ENCODE measurements at regions not wholly inside any gene's neighbourhood (a gene's known extent, or its start where the extent isn't known, plus 50 kb on each side); places are given as distances from the start of the nearest gene placed in this dataset.

GRCh38 chr11:38323961-38324761 is 1726.1 kb upstream of the RAG2 start:
- no peak overlapping the region for H3K4me2 ChIP-seq (ENCODE audit: low read length)
- no peaks in the 10 kb centered on the region for H4K20me1 ChIP-seq (ENCODE audit: insufficient read depth)
- H3K27ac ChIP-seq (ENCODE audit: low read length): no peak overlapping the region
- no peak overlapping the region for H3K4me3 ChIP-seq (ENCODE audit: low read length)
- H3K9me2 ChIP-seq (ENCODE audit: insufficient read depth, low read length): no peaks in the 10 kb centered on the region
- H3K27me3 ChIP-seq (ENCODE audit: insufficient read depth, low read depth, low read length): no peaks in the 10 kb centered on the region
- H3K79me2 ChIP-seq (replicated peaks; ENCODE audit: insufficient read depth, low read length): no peaks in the 10 kb centered on the region
- H3K9me3 ChIP-seq (ENCODE audit: low read length): no peaks in the 10 kb centered on the region
- no peak overlapping the region for H3K9ac ChIP-seq (ENCODE audit: low read length)
- no peaks in the 10 kb centered on the region for H3K36me3 ChIP-seq (ENCODE audit: insufficient read depth, low read length)
- no peak overlapping the region for H2AFZ ChIP-seq (ENCODE audit: low read depth, low read length)
- TF ChIP-seq MXI1 (conservative IDR thresholded peaks at IDR 0.05; ENCODE audit: poor library complexity, severe bottlenecking): no peak
- TF ChIP-seq SMC3 (conservative IDR thresholded peaks at IDR 0.05; ENCODE audit: poor library complexity): no peak
- TF ChIP-seq TAF1 (IDR thresholded peaks at IDR 0.05; ENCODE audit: low read depth): no peak
- TF ChIP-seq, protein P1, sequence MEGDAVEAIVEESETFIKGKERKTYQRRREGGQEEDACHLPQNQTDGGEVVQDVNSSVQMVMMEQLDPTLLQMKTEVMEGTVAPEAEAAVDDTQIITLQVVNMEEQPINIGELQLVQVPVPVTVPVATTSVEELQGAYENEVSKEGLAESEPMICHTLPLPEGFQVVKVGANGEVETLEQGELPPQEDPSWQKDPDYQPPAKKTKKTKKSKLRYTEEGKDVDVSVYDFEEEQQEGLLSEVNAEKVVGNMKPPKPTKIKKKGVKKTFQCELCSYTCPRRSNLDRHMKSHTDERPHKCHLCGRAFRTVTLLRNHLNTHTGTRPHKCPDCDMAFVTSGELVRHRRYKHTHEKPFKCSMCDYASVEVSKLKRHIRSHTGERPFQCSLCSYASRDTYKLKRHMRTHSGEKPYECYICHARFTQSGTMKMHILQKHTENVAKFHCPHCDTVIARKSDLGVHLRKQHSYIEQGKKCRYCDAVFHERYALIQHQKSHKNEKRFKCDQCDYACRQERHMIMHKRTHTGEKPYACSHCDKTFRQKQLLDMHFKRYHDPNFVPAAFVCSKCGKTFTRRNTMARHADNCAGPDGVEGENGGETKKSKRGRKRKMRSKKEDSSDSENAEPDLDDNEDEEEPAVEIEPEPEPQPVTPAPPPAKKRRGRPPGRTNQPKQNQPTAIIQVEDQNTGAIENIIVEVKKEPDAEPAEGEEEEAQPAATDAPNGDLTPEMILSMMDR (IDR thresholded peaks at IDR 0.05; ENCODE audit: poor library complexity, severe bottlenecking): no peak
- no peak for TF ChIP-seq POLR2AphosphoS5 (IDR thresholded peaks at IDR 0.05)
- no peak for TF ChIP-seq EZH2 (IDR thresholded peaks at IDR 0.05; ENCODE audit: borderline replicate concordance, insufficient read depth, low read length, poor library complexity, severe bottlenecking)
- no peak for TF ChIP-seq EP300 (conservative IDR thresholded peaks at IDR 0.05; ENCODE audit: poor library complexity, severe bottlenecking)
- no peak for TF ChIP-seq REST (IDR thresholded peaks at IDR 0.05; ENCODE audit: borderline replicate concordance)
- TF ChIP-seq RAD21 (conservative IDR thresholded peaks at IDR 0.05): no peak
- no peaks in the 10 kb centered on the region for H3F3A ChIP-seq (ENCODE audit: insufficient read depth, low read length, poor library complexity, severe bottlenecking)

DNA sequence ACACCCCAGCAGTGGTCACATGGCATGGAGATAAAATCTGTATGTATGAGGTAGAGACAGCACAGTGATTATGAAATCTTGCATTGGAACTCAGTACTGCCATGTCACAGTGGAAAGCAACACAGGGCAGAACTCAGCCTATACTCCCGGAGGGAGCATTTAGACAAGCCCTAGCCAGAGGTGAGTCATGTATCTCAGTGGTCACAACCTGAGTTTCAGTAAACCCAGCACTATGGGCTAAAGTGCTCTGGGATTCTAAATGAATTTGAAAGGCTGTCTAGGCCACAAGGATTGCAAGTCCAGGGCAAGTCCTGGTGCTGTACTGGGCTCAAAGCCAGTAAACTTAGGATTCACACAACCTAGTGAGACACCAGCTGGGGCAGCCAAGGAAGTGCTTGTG is 1717.1 kb upstream of the RAG2 start:
- H3K9me2 ChIP-seq (ENCODE audit: insufficient read depth, low read length): no peaks in the 10 kb centered on the region
- peaks cover 6% of the 10 kb centered on the region for H3K9me3 ChIP-seq (ENCODE audit: low read length)
- no peaks in the 10 kb centered on the region for H3K27me3 ChIP-seq (ENCODE audit: insufficient read depth, low read depth, low read length)
- no peak overlapping the region for H3K4me3 ChIP-seq (ENCODE audit: low read length)
- no peaks in the 10 kb centered on the region for H3F3A ChIP-seq (ENCODE audit: insufficient read depth, low read length, poor library complexity, severe bottlenecking)
- H3K4me2 ChIP-seq (ENCODE audit: low read length): no peak overlapping the region
- H3K9ac ChIP-seq (ENCODE audit: low read length): no peak overlapping the region
- no peaks in the 10 kb centered on the region for H4K20me1 ChIP-seq (ENCODE audit: insufficient read depth)
- TF ChIP-seq REST (IDR thresholded peaks at IDR 0.05; ENCODE audit: borderline replicate concordance) (no peak), EP300 (conservative IDR thresholded peaks at IDR 0.05; ENCODE audit: poor library complexity, severe bottlenecking) (no peak), RAD21 (conservative IDR thresholded peaks at IDR 0.05) (no peak), SMC3 (conservative IDR thresholded peaks at IDR 0.05; ENCODE audit: poor library complexity) (no peak)
- no peaks in the 10 kb centered on the region for H3K79me2 ChIP-seq (replicated peaks; ENCODE audit: insufficient read depth, low read length)
- no peaks in the 10 kb centered on the region for H3K36me3 ChIP-seq (ENCODE audit: insufficient read depth, low read length)
- H2AFZ ChIP-seq (ENCODE audit: low read depth, low read length): no peak overlapping the region
- no peak overlapping the region for H3K27ac ChIP-seq (ENCODE audit: low read length)
